Stimulated activated naive CD8-positive, alpha-beta T cell treated with anti-CD3 and anti-CD28 coated beads, Interleukin-15, Interleukin-2, amounts not matched to agents 100 ng/mL and 50 ng/mL, for 24 hours (primary cell): ENCODE measurements at regions not wholly inside any gene's neighbourhood (a gene's known extent, or its start where the extent isn't known, plus 50 kb on each side); places are given as distances from the start of the nearest gene placed in this dataset.

Experiments
- H3K27ac Mint-ChIP-seq: one replicate; pipeline ENCODE4 v1.8.0; 2021; ENCODE audit warnings: mild to moderate bottlenecking, mixed read lengths
- H3K27me3 Mint-ChIP-seq: one replicate; pipeline ENCODE4 v1.8.0; 2021; ENCODE audit warnings: mixed read lengths
- H3K36me3 Mint-ChIP-seq: one replicate; pipeline ENCODE4 v1.8.0; 2021; ENCODE audit warnings: low read depth, mixed read lengths
- H3K4me1 Mint-ChIP-seq: one replicate; pipeline ENCODE4 v1.8.0; 2021; ENCODE audit warnings: low read depth, mixed read lengths
- H3K4me3 Mint-ChIP-seq: one replicate; pipeline ENCODE4 v1.8.0; 2021; ENCODE audit warnings: mild to moderate bottlenecking, mixed read lengths
- H3K9me3 Mint-ChIP-seq: one replicate; pipeline ENCODE4 v1.8.0; 2021; ENCODE audit warnings: mixed read lengths

- Mint-ChIP-seq H3K36me3 (no peaks in the 10 kb centered on the region), H3K27me3 (peaks cover 21% of the 10 kb centered on the region), H3K4me1 (no peaks in the 10 kb centered on the region), H3K9me3 (no peaks in the 10 kb centered on the region), H3K27ac (no peak overlapping the region), H3K4me3 (no peak overlapping the region)
Observed at GRCh38 chr10:90571481-90572258, 286.2 kb downstream of the HTR7 start.

GRCh38 chr10:90575125-90575524 lies 282.7 kb downstream of the HTR7 start:
- Mint-ChIP-seq H3K4me3 (no peak overlapping the region), H3K27me3 (peaks cover 12% of the 10 kb centered on the region), H3K27ac (no peak overlapping the region), H3K4me1 (no peaks in the 10 kb centered on the region), H3K36me3 (no peaks in the 10 kb centered on the region), H3K9me3 (no peaks in the 10 kb centered on the region)

GRCh38 chr10:90577569-90577968 lies 280.3 kb downstream of the HTR7 start:
- Mint-ChIP-seq H3K9me3 (no peaks in the 10 kb centered on the region), H3K4me1 (no peaks in the 10 kb centered on the region), H3K4me3 (no peak overlapping the region), H3K27ac (no peak overlapping the region), H3K36me3 (no peaks in the 10 kb centered on the region), H3K27me3 (peaks cover 4% of the 10 kb centered on the region)

GRCh38 chr10:90579602-90580242 lies 278.1 kb downstream of the HTR7 start:
- H3K27me3 Mint-ChIP-seq, result no peaks in the 10 kb centered on the region
- no peaks in the 10 kb centered on the region for H3K9me3 Mint-ChIP-seq
- H3K4me1 Mint-ChIP-seq, result no peaks in the 10 kb centered on the region

GRCh38 chr10:90583416-90583815 lies 274.4 kb downstream of the HTR7 start:
- no peak overlapping the region for H3K27ac Mint-ChIP-seq
- H3K9me3 Mint-ChIP-seq, result no peaks in the 10 kb centered on the region

More at GRCh38 chr10:90579602-90580242, 278.1 kb downstream of the HTR7 start:
- no peak overlapping the region for H3K4me3 Mint-ChIP-seq
- H3K27ac Mint-ChIP-seq, result no peak overlapping the region
- H3K36me3 Mint-ChIP-seq, result no peaks in the 10 kb centered on the region

GRCh38 chr10:90587081-90587491 lies 270.8 kb downstream of the HTR7 start:
- H3K4me3 Mint-ChIP-seq, result no peak overlapping the region
- no peaks in the 10 kb centered on the region for H3K9me3 Mint-ChIP-seq
- H3K4me1 Mint-ChIP-seq, result no peaks in the 10 kb centered on the region
- H3K27me3 Mint-ChIP-seq, result peaks cover 15% of the 10 kb centered on the region
- H3K27ac Mint-ChIP-seq, result no peak overlapping the region
- no peaks in the 10 kb centered on the region for H3K36me3 Mint-ChIP-seq

More at GRCh38 chr10:90583416-90583815, 274.4 kb downstream of the HTR7 start:
- Mint-ChIP-seq H3K27me3 (peaks cover 6% of the 10 kb centered on the region), H3K4me1 (no peaks in the 10 kb centered on the region), H3K36me3 (no peaks in the 10 kb centered on the region), H3K4me3 (no peak overlapping the region)

- no peaks in the 10 kb centered on the region for H3K9me3 Mint-ChIP-seq
Observed at GRCh38 chr10:90587561-90587960, 270.3 kb downstream of the HTR7 start.

GRCh38 chr10:90588222-90588621 lies 269.6 kb downstream of the HTR7 start:
- Mint-ChIP-seq H3K4me1 (no peaks in the 10 kb centered on the region), H3K27me3 (peaks cover 15% of the 10 kb centered on the region), H3K36me3 (no peaks in the 10 kb centered on the region), H3K27ac (no peak overlapping the region), H3K9me3 (no peaks in the 10 kb centered on the region), H3K4me3 (no peak overlapping the region)

More at GRCh38 chr10:90587561-90587960, 270.3 kb downstream of the HTR7 start:
- peaks cover 15% of the 10 kb centered on the region for H3K27me3 Mint-ChIP-seq
- no peaks in the 10 kb centered on the region for H3K4me1 Mint-ChIP-seq
- no peaks in the 10 kb centered on the region for H3K36me3 Mint-ChIP-seq
- H3K27ac Mint-ChIP-seq, result no peak overlapping the region
- no peak overlapping the region for H3K4me3 Mint-ChIP-seq

- no peaks in the 10 kb centered on the region for H3K36me3 Mint-ChIP-seq
- H3K4me3 Mint-ChIP-seq, result no peak overlapping the region
- H3K27me3 Mint-ChIP-seq, result peaks cover 19% of the 10 kb centered on the region
- H3K4me1 Mint-ChIP-seq, result no peaks in the 10 kb centered on the region
- no peak overlapping the region for H3K27ac Mint-ChIP-seq
- H3K9me3 Mint-ChIP-seq, result no peaks in the 10 kb centered on the region
Observed at GRCh38 chr10:90589825-90590224, 268.0 kb downstream of the HTR7 start.

GRCh38 chr10:90591629-90592028 lies 266.2 kb downstream of the HTR7 start:
- Mint-ChIP-seq H3K4me1 (no peaks in the 10 kb centered on the region), H3K9me3 (no peaks in the 10 kb centered on the region), H3K27me3 (peaks cover 31% of the 10 kb centered on the region), H3K27ac (no peak overlapping the region), H3K36me3 (no peaks in the 10 kb centered on the region), H3K4me3 (no peak overlapping the region)

GRCh38 chr10:90592638-90593302 lies 265.1 kb downstream of the HTR7 start:
- H3K36me3 Mint-ChIP-seq, result no peaks in the 10 kb centered on the region
- no peaks in the 10 kb centered on the region for H3K4me1 Mint-ChIP-seq
- no peak overlapping the region for H3K4me3 Mint-ChIP-seq
- peaks cover 31% of the 10 kb centered on the region for H3K27me3 Mint-ChIP-seq
- no peaks in the 10 kb centered on the region for H3K9me3 Mint-ChIP-seq
- H3K27ac Mint-ChIP-seq, result no peak overlapping the region

GRCh38 chr10:90598513-90598912 lies 259.3 kb downstream of the HTR7 start:
- no peaks in the 10 kb centered on the region for H3K4me1 Mint-ChIP-seq
- H3K27me3 Mint-ChIP-seq, result peaks cover 22% of the 10 kb centered on the region
- H3K4me3 Mint-ChIP-seq, result no peak overlapping the region
- H3K9me3 Mint-ChIP-seq, result peaks cover 8% of the 10 kb centered on the region
- H3K36me3 Mint-ChIP-seq, result no peaks in the 10 kb centered on the region
- no peak overlapping the region for H3K27ac Mint-ChIP-seq

- peaks cover 13% of the 10 kb centered on the region for H3K9me3 Mint-ChIP-seq
- H3K27me3 Mint-ChIP-seq, result peaks cover 10% of the 10 kb centered on the region
- no peaks in the 10 kb centered on the region for H3K36me3 Mint-ChIP-seq
- no peaks in the 10 kb centered on the region for H3K4me1 Mint-ChIP-seq
- no peak overlapping the region for H3K27ac Mint-ChIP-seq
- no peak overlapping the region for H3K4me3 Mint-ChIP-seq
Observed at GRCh38 chr10:90602862-90603610, 254.8 kb downstream of the HTR7 start.

- Mint-ChIP-seq H3K9me3 (peaks cover 13% of the 10 kb centered on the region), H3K27ac (no peak overlapping the region), H3K36me3 (no peaks in the 10 kb centered on the region)
Observed at GRCh38 chr10:90604636-90605035, 253.2 kb downstream of the HTR7 start.

More at GRCh38 chr10:90604636-90605035, 253.2 kb downstream of the HTR7 start:
- H3K4me3 Mint-ChIP-seq, result no peak overlapping the region
- peaks cover 10% of the 10 kb centered on the region for H3K27me3 Mint-ChIP-seq
- no peaks in the 10 kb centered on the region for H3K4me1 Mint-ChIP-seq
